ENCODE measurements at regions not wholly inside any gene's neighbourhood (a gene's known extent, or its start where the extent isn't known, plus 50 kb on each side); places are given as distances from the start of the nearest gene placed in this dataset.

GRCh38 chr3:22661121-22661700, 541.9 kb upstream of the UBE2E2 start:
- no peaks in the 10 kb centered on the region for H3K4me1 ChIP-seq (ENCODE audit: insufficient read depth, low read length, poor library complexity, severe bottlenecking)
- DNase-seq (ENCODE audit: low spot score), result no peak
- no TSS peak for BruUV-seq (replicated peaks)
- intact Hi-C loops (cut with micrococcal nuclease; ENCODE audit: unreplicated experiment), result no loop called here
- H3K9me3 ChIP-seq (ENCODE audit: low read depth, low read length, poor library complexity, severe bottlenecking), result peaks cover 25% of the 10 kb centered on the region
- H3K36me3 ChIP-seq (ENCODE audit: insufficient read depth, low read length, poor library complexity, severe bottlenecking), result no peaks in the 10 kb centered on the region
- CTCF ChIA-PET, result no interaction called here
- no peaks in the 10 kb centered on the region for H3K27me3 ChIP-seq (replicated peaks; ENCODE audit: insufficient read depth, low read depth, low read length, poor library complexity)
- TF ChIP-seq, protein P1, sequence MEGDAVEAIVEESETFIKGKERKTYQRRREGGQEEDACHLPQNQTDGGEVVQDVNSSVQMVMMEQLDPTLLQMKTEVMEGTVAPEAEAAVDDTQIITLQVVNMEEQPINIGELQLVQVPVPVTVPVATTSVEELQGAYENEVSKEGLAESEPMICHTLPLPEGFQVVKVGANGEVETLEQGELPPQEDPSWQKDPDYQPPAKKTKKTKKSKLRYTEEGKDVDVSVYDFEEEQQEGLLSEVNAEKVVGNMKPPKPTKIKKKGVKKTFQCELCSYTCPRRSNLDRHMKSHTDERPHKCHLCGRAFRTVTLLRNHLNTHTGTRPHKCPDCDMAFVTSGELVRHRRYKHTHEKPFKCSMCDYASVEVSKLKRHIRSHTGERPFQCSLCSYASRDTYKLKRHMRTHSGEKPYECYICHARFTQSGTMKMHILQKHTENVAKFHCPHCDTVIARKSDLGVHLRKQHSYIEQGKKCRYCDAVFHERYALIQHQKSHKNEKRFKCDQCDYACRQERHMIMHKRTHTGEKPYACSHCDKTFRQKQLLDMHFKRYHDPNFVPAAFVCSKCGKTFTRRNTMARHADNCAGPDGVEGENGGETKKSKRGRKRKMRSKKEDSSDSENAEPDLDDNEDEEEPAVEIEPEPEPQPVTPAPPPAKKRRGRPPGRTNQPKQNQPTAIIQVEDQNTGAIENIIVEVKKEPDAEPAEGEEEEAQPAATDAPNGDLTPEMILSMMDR (conservative IDR thresholded peaks at IDR 0.05; ENCODE audit: low read depth, low read length), result no peak
- TF ChIP-seq EZH2 (IDR thresholded peaks at IDR 0.05; ENCODE audit: borderline replicate concordance, low read depth, low read length, poor library complexity, severe bottlenecking), result no peak
- no peak overlapping the region for H3K4me3 ChIP-seq (ENCODE audit: low read depth, low read length, poor library complexity, severe bottlenecking)
- no peak overlapping the region for H3K27ac ChIP-seq (ENCODE audit: low read depth, low read length, poor library complexity, severe bottlenecking)
- POLR2A ChIA-PET (ENCODE audit: low non-redundant PET), result no interaction called here

DNA sequence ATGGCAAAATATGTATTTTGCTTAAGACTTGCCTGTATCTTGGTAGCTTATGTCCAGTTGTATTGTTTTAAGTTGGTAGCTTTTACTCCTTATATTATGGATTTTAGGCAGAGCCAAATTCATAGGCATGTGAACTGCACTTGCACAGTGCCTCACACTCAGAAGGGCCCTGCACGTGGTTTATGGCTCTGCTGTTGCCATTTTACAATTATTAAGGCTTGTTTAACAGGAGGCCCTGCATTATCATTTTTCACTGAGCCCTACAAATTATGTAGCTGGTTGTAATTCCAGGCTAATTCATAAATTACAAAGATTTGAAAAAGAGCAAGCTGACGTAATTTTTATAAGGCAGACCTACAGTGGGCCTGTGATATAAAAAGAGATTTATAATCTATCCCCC, 537.6 kb upstream of the UBE2E2 start:
- Histone ChIP-seq H3K9me3 (ENCODE audit: low read depth, low read length, poor library complexity, severe bottlenecking) (peaks cover 10% of the 10 kb centered on the region), H3K4me1 (ENCODE audit: insufficient read depth, low read length, poor library complexity, severe bottlenecking) (no peaks in the 10 kb centered on the region), H3K27ac (ENCODE audit: low read depth, low read length, poor library complexity, severe bottlenecking) (no peak overlapping the region), H3K36me3 (ENCODE audit: insufficient read depth, low read length, poor library complexity, severe bottlenecking) (no peaks in the 10 kb centered on the region), H3K4me3 (ENCODE audit: low read depth, low read length, poor library complexity, severe bottlenecking) (no peak overlapping the region), H3K27me3 (replicated peaks; ENCODE audit: insufficient read depth, low read depth, low read length, poor library complexity) (no peaks in the 10 kb centered on the region)
- no peak for DNase-seq (ENCODE audit: low spot score)
- CTCF ChIA-PET, result no interaction called here
- intact Hi-C loops (cut with micrococcal nuclease; ENCODE audit: unreplicated experiment), result no loop called here
- POLR2A ChIA-PET (ENCODE audit: low non-redundant PET), result no interaction called here
- no peak for TF ChIP-seq EZH2 (IDR thresholded peaks at IDR 0.05; ENCODE audit: borderline replicate concordance, low read depth, low read length, poor library complexity, severe bottlenecking)
- TF ChIP-seq, protein P1 (conservative IDR thresholded peaks at IDR 0.05; ENCODE audit: low read depth, low read length), result no peak
- BruUV-seq (replicated peaks), result no TSS peak

DNA sequence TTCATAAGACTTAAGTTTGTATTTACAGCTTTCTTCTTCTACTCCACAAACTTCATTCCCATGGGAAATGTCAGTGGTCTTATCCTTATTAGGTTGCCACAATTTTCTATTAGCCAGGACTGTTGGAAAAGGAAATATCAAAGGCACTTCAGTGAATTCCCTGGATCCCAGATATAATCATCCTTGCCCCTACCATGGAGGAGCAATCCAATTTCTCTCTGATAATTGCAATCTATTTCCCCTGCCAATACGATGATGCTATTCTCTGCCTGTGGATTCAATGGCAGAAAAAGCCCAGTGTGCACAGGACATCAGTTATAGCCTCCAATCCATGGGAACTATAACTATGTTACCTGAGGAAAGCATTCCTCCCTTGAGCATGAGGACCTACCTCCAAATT, 536.4 kb upstream of the UBE2E2 start:
- DNase-seq (ENCODE audit: low spot score), result no peak
- ChIA-PET CTCF (no interaction called here), POLR2A (ENCODE audit: low non-redundant PET) (no interaction called here)
- H3K4me3 ChIP-seq (ENCODE audit: low read depth, low read length, poor library complexity, severe bottlenecking), result no peak overlapping the region
- TF ChIP-seq, protein P1 (conservative IDR thresholded peaks at IDR 0.05; ENCODE audit: low read depth, low read length), result no peak
- TF ChIP-seq EZH2 (IDR thresholded peaks at IDR 0.05; ENCODE audit: borderline replicate concordance, low read depth, low read length, poor library complexity, severe bottlenecking), result no peak
- intact Hi-C loops (cut with micrococcal nuclease; ENCODE audit: unreplicated experiment), result no loop called here
- H3K4me1 ChIP-seq (ENCODE audit: insufficient read depth, low read length, poor library complexity, severe bottlenecking), result no peaks in the 10 kb centered on the region
- H3K9me3 ChIP-seq (ENCODE audit: low read depth, low read length, poor library complexity, severe bottlenecking), result peaks cover 5% of the 10 kb centered on the region
- no peaks in the 10 kb centered on the region for H3K27me3 ChIP-seq (replicated peaks; ENCODE audit: insufficient read depth, low read depth, low read length, poor library complexity)
- H3K36me3 ChIP-seq (ENCODE audit: insufficient read depth, low read length, poor library complexity, severe bottlenecking), result no peaks in the 10 kb centered on the region
- no TSS peak for BruUV-seq (replicated peaks)
- H3K27ac ChIP-seq (ENCODE audit: low read depth, low read length, poor library complexity, severe bottlenecking), result no peak overlapping the region
